ENCODE measurements at regions not wholly inside any gene's neighbourhood (a gene's known extent, or its start where the extent isn't known, plus 50 kb on each side); places are given as distances from the start of the nearest gene placed in this dataset.

DNA sequence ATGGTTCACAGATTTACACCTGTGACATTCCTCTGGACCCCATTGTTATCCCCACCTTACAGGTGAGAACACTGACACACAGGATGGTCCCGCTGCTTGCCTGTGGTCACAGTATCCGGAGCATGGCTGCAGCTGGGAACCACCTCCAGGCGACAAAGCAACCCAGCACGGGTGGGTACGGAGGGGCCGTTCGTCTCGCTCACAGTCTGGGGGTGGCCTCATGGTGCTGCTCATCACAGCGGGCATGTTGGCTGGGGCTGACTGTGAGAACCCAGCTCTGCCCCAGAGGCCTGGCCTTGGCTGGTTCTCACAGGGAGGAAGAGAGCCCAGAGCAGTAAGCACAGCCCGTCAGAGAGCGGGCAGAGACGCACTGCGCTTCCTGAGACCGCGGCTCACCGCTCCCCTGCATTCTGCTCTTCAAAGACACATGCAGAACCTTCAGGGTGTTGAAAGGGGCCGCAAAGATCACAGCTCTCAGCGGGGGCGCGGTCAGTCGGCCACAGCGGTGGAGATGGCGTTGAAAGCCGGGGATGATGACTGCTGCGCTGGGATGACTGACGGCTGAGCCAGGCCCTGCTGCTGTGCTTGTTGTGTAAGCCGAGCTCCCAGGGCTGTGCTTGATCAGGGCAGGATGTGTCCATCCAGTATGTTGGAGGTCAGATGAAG lies 423.0 kb downstream of the BRD1 start:
- Histone ChIP-seq H3K4me1 (ENCODE audit: low read length) (no peaks in the 10 kb centered on the region), H3K36me3 (replicated peaks; ENCODE audit: insufficient read depth, low read length) (no peaks in the 10 kb centered on the region), H3K9me2 (replicated peaks; ENCODE audit: insufficient read depth, low read length) (no peaks in the 10 kb centered on the region), H4K20me1 (ENCODE audit: insufficient read depth, low read length) (no peaks in the 10 kb centered on the region), H3K27ac (ENCODE audit: low read length) (no peak overlapping the region), H3K79me2 (ENCODE audit: low read length) (no peaks in the 10 kb centered on the region), H3K27me3 (replicated peaks; ENCODE audit: insufficient read depth, low read length) (no peaks in the 10 kb centered on the region; the same call in 1 of the 2 replicates), H3F3A (ENCODE audit: insufficient read depth, low read length) (no peaks in the 10 kb centered on the region), H3K9me3 (replicated peaks; ENCODE audit: insufficient read depth, low read length) (no peaks in the 10 kb centered on the region), H3K4me3 (ENCODE audit: low read length) (no peak overlapping the region), H3K9ac (ENCODE audit: low read length) (no peak overlapping the region), H3K4me2 (ENCODE audit: low read depth, low read length) (no peak overlapping the region), H2AFZ (ENCODE audit: low read length) (no peak overlapping the region)
- no peak for TF ChIP-seq EZH2phosphoT487 (IDR thresholded peaks at IDR 0.05; ENCODE audit: low read length)
- TF ChIP-seq, protein P1, sequence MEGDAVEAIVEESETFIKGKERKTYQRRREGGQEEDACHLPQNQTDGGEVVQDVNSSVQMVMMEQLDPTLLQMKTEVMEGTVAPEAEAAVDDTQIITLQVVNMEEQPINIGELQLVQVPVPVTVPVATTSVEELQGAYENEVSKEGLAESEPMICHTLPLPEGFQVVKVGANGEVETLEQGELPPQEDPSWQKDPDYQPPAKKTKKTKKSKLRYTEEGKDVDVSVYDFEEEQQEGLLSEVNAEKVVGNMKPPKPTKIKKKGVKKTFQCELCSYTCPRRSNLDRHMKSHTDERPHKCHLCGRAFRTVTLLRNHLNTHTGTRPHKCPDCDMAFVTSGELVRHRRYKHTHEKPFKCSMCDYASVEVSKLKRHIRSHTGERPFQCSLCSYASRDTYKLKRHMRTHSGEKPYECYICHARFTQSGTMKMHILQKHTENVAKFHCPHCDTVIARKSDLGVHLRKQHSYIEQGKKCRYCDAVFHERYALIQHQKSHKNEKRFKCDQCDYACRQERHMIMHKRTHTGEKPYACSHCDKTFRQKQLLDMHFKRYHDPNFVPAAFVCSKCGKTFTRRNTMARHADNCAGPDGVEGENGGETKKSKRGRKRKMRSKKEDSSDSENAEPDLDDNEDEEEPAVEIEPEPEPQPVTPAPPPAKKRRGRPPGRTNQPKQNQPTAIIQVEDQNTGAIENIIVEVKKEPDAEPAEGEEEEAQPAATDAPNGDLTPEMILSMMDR (IDR thresholded peaks at IDR 0.05; ENCODE audit: low read length) = no peak
- no peak for TF ChIP-seq EZH2 (optimal IDR thresholded peaks at IDR 0.05; ENCODE audit: low read depth, low read length)
- DNase-seq = no peak

DNA sequence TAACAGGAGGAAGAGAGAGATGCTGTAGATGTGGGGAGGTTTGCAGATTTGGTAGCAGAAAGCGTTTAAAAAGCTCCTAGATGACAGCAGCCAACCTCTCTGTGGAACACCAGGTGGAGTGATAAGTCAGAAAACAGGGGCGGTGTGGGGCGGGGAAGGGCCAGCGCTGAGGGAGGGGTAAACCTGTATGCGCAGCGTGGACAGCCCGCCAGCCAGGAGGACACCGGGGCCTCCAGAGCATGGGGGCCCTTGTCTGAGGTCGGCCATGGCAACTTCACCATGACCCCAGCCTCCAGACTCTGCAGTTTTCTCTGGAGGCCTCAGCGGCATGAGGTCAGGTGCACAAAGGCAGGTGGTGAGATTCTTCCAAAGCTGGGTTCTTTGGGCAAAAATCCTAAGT lies 423.7 kb downstream of the BRD1 start:
- H3K4me3 ChIP-seq (ENCODE audit: low read length) = no peak overlapping the region
- H2AFZ ChIP-seq (ENCODE audit: low read length) = no peak overlapping the region
- no peak for DNase-seq
- no peaks in the 10 kb centered on the region for H3K79me2 ChIP-seq (ENCODE audit: low read length)
- H3K9ac ChIP-seq (ENCODE audit: low read length) = no peak overlapping the region
- H3F3A ChIP-seq (ENCODE audit: insufficient read depth, low read length) = no peaks in the 10 kb centered on the region
- no peaks in the 10 kb centered on the region for H3K9me2 ChIP-seq (replicated peaks; ENCODE audit: insufficient read depth, low read length)
- H4K20me1 ChIP-seq (ENCODE audit: insufficient read depth, low read length) = no peaks in the 10 kb centered on the region
- no peak for TF ChIP-seq EZH2 (optimal IDR thresholded peaks at IDR 0.05; ENCODE audit: low read depth, low read length)
- TF ChIP-seq EZH2phosphoT487 (IDR thresholded peaks at IDR 0.05; ENCODE audit: low read length) = no peak
- TF ChIP-seq, protein P1 (IDR thresholded peaks at IDR 0.05; ENCODE audit: low read length) = no peak
- no peaks in the 10 kb centered on the region; the same call in 1 of the 2 replicates for H3K27me3 ChIP-seq (replicated peaks; ENCODE audit: insufficient read depth, low read length)
- no peaks in the 10 kb centered on the region for H3K4me1 ChIP-seq (ENCODE audit: low read length)
- H3K27ac ChIP-seq (ENCODE audit: low read length) = no peak overlapping the region
- no peak overlapping the region for H3K4me2 ChIP-seq (ENCODE audit: low read depth, low read length)
- H3K36me3 ChIP-seq (replicated peaks; ENCODE audit: insufficient read depth, low read length) = no peaks in the 10 kb centered on the region
- H3K9me3 ChIP-seq (replicated peaks; ENCODE audit: insufficient read depth, low read length) = no peaks in the 10 kb centered on the region

DNA sequence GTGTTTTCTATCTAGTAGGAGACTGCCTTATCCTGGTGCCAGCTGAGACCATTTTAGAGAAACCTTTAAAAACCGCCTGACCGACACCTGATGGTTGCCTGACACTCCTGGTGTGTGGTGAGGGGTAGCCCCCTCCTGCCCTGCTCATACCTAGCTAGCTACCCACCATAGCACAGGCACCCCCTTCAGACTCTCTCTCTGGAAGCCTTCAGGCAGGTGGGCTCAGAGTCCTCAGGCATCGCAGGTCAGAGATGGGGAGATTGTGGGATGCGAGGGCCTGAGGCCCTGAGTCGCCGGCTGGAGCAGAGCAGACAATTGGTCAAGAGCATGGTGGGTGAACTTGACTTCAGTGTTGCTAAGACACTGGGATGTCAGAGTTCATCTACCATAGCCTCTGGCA lies 424.6 kb downstream of the BRD1 start:
- H3K9me2 ChIP-seq (replicated peaks; ENCODE audit: insufficient read depth, low read length) = no peaks in the 10 kb centered on the region
- no peaks in the 10 kb centered on the region for H3F3A ChIP-seq (ENCODE audit: insufficient read depth, low read length)
- no peak for DNase-seq
- no peaks in the 10 kb centered on the region for H3K9me3 ChIP-seq (replicated peaks; ENCODE audit: insufficient read depth, low read length)
- H2AFZ ChIP-seq (ENCODE audit: low read length) = no peak overlapping the region
- TF ChIP-seq EZH2 (optimal IDR thresholded peaks at IDR 0.05; ENCODE audit: low read depth, low read length) = no peak
- TF ChIP-seq, protein P1 (IDR thresholded peaks at IDR 0.05; ENCODE audit: low read length) = no peak
- TF ChIP-seq EZH2phosphoT487 (IDR thresholded peaks at IDR 0.05; ENCODE audit: low read length) = no peak
- no peaks in the 10 kb centered on the region for H4K20me1 ChIP-seq (ENCODE audit: insufficient read depth, low read length)
- no peaks in the 10 kb centered on the region for H3K79me2 ChIP-seq (ENCODE audit: low read length)
- H3K27ac ChIP-seq (ENCODE audit: low read length) = no peak overlapping the region
- H3K4me2 ChIP-seq (ENCODE audit: low read depth, low read length) = no peak overlapping the region
- no peak overlapping the region for H3K4me3 ChIP-seq (ENCODE audit: low read length)
- H3K36me3 ChIP-seq (replicated peaks; ENCODE audit: insufficient read depth, low read length) = no peaks in the 10 kb centered on the region
- H3K4me1 ChIP-seq (ENCODE audit: low read length) = no peaks in the 10 kb centered on the region
- no peaks in the 10 kb centered on the region; the same call in 1 of the 2 replicates for H3K27me3 ChIP-seq (replicated peaks; ENCODE audit: insufficient read depth, low read length)
- H3K9ac ChIP-seq (ENCODE audit: low read length) = no peak overlapping the region

Measured in MM.1S (cell line).